Activated naive CD8-positive, alpha-beta T cell treated with anti-CD3 and anti-CD28 coated beads, Interleukin-2, amount 50 U/mL, for 24 hours (primary cell): ENCODE measurements at regions not wholly inside any gene's neighbourhood (a gene's known extent, or its start where the extent isn't known, plus 50 kb on each side); places are given as distances from the start of the nearest gene placed in this dataset.

Experiments
- ATAC-seq: fragments of 150-1000 bp; cut with Tn5 transposase; one replicate; pipeline ENCODE4 v1.10.0; 2021
- DNase-seq: peaks from one replicate; pipeline ENCODE4 v3.0.0; 2021
- H3K27ac Mint-ChIP-seq: one replicate; pipeline ENCODE4 v1.8.0; 2021; ENCODE audit warnings: mild to moderate bottlenecking, mixed read lengths
- H3K27me3 Mint-ChIP-seq: one replicate; pipeline ENCODE4 v1.8.0; 2021; ENCODE audit warnings: mixed read lengths
- H3K36me3 Mint-ChIP-seq: one replicate; pipeline ENCODE4 v1.8.0; 2021; ENCODE audit warnings: low read depth, mixed read lengths
- H3K4me1 Mint-ChIP-seq: one replicate; pipeline ENCODE4 v1.8.0; 2021; ENCODE audit warnings: mixed read lengths
- H3K4me3 Mint-ChIP-seq: one replicate; pipeline ENCODE4 v1.8.0; 2021; ENCODE audit warnings: mild to moderate bottlenecking, moderate library complexity, mixed read lengths
- H3K9me3 Mint-ChIP-seq: one replicate; pipeline ENCODE4 v1.8.0; 2021; ENCODE audit warnings: mixed read lengths

DNA sequence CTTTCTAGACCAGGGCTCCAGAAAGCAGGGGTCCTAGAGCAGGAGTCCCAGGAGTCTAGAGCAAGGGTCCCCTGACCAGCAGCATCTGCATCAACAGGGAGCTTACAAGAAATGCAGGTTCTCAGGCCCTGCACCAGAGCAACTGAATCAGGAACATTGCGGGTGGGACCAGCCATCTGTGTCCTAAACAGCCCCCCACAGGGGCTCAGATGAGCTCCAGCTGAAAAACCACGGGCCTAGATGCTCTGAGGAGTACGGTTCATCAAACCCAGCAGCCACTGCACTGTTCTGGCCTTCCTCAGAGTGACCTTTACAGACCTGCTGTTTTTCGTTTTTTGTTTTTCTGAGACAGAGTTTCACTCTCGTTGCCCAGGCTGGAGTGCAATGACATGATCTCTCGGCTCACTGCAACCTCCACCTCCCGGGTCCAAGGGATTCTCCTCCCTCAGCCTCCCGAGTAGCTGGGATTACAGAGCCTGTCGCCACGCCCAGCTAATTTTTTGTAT lies 438.2 kb downstream of the SOX9 start:
- no peaks in the 10 kb centered on the region for H3K36me3 Mint-ChIP-seq
- H3K4me1 Mint-ChIP-seq: no peaks in the 10 kb centered on the region
- DNase-seq (no peak), ATAC-seq (no peak)
- H3K27me3 Mint-ChIP-seq: peaks cover 1% of the 10 kb centered on the region
- no peak overlapping the region for H3K27ac Mint-ChIP-seq
- no peak overlapping the region for H3K4me3 Mint-ChIP-seq
- H3K9me3 Mint-ChIP-seq: no peaks in the 10 kb centered on the region

GRCh38 chr17:72560303-72561247 lies 439.8 kb downstream of the SOX9 start:
- no peak overlapping the region for H3K4me3 Mint-ChIP-seq
- no peak overlapping the region for H3K27ac Mint-ChIP-seq
- peak; percentile 41 for DNase-seq
- H3K27me3 Mint-ChIP-seq: peaks cover 1% of the 10 kb centered on the region
- H3K4me1 Mint-ChIP-seq: no peaks in the 10 kb centered on the region
- ATAC-seq: peak; percentile 63
- H3K9me3 Mint-ChIP-seq: no peaks in the 10 kb centered on the region
- no peaks in the 10 kb centered on the region for H3K36me3 Mint-ChIP-seq

DNA sequence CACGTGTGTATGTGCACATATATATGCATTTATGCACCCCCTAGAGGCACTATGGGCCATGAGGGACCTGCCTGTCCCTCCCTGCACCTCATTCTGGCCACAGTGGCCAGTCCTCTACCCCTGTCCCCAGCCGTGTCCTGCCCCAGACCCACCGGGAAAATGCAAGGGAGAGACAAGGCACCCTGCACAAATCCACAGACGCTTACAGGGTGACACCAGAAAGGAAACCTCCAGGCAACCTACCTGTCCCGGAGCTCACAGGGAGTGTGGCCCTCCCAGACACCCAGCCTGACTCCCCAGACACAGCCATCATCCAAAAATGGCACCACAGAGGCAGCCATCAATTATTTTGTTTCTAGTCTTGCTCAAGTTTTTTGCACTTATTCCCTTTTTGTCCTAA lies 440.4 kb downstream of the SOX9 start:
- ATAC-seq: no peak
- Mint-ChIP-seq H3K4me3 (no peak overlapping the region), H3K36me3 (no peaks in the 10 kb centered on the region), H3K27me3 (no peaks in the 10 kb centered on the region), H3K4me1 (no peaks in the 10 kb centered on the region), H3K27ac (no peak overlapping the region), H3K9me3 (no peaks in the 10 kb centered on the region)
- DNase-seq: no peak

DNA sequence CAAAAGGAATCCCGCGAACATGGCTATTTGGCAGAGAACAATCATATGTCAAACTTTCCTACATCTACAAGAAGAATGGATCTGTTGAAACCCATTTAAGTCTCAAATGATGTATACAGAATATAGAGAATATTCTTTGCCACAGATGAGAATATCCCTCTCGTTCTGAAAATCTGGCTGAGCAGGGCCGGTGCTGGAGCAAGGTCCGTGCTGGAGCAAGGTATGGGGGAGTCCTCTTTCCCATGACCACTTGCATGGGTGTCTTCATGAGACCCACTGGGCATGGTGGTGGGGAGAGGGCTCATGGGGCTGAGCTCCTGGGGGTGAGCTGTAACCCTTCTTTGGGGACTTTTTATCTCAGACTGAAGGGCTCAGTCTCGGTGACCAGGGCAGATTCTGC lies 440.9 kb downstream of the SOX9 start:
- Mint-ChIP-seq H3K4me1 (no peaks in the 10 kb centered on the region), H3K27ac (no peak overlapping the region), H3K9me3 (no peaks in the 10 kb centered on the region), H3K36me3 (no peaks in the 10 kb centered on the region), H3K4me3 (no peak overlapping the region), H3K27me3 (no peaks in the 10 kb centered on the region)
- ATAC-seq (no peak), DNase-seq (no peak)

- Mint-ChIP-seq H3K4me1 (no peaks in the 10 kb centered on the region), H3K36me3 (no peaks in the 10 kb centered on the region), H3K9me3 (no peaks in the 10 kb centered on the region), H3K27me3 (no peaks in the 10 kb centered on the region), H3K27ac (no peak overlapping the region), H3K4me3 (no peak overlapping the region)
- DNase-seq (no peak), ATAC-seq (no peak)
Observed at GRCh38 chr17:72562615-72563188, 441.9 kb downstream of the SOX9 start.

DNA sequence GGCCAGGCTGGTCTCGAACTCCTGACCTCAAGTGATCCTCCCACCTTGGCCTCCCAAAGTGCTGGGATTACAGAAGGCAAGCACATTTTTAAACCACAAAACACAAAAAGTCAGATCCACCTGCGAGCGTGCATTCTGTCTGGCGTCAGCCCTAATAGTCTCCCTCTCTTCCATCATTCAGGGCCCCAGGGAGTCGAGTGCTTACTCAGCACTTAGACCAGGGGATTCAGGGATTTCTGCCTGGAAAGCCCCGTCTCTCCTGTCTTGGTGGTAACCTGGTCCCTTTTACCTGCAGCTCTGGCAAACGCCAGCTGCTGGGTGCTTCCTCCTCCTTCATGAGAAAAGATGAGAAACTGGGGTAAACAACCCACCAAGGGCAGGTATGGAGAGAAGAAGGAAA lies 443.1 kb downstream of the SOX9 start:
- H3K27me3 Mint-ChIP-seq: no peaks in the 10 kb centered on the region
- H3K9me3 Mint-ChIP-seq: no peaks in the 10 kb centered on the region
- ATAC-seq (no peak), DNase-seq (no peak)
- H3K36me3 Mint-ChIP-seq: no peaks in the 10 kb centered on the region
- H3K27ac Mint-ChIP-seq: no peak overlapping the region
- H3K4me1 Mint-ChIP-seq: no peaks in the 10 kb centered on the region
- no peak overlapping the region for H3K4me3 Mint-ChIP-seq

GRCh38 chr17:72565006-72565405 lies 444.2 kb downstream of the SOX9 start:
- ATAC-seq: no peak
- no peaks in the 10 kb centered on the region for H3K9me3 Mint-ChIP-seq
- no peak overlapping the region for H3K27ac Mint-ChIP-seq
- H3K4me1 Mint-ChIP-seq: no peaks in the 10 kb centered on the region
- H3K4me3 Mint-ChIP-seq: no peak overlapping the region
- no peak for DNase-seq
- no peaks in the 10 kb centered on the region for H3K27me3 Mint-ChIP-seq
- H3K36me3 Mint-ChIP-seq: no peaks in the 10 kb centered on the region

DNA sequence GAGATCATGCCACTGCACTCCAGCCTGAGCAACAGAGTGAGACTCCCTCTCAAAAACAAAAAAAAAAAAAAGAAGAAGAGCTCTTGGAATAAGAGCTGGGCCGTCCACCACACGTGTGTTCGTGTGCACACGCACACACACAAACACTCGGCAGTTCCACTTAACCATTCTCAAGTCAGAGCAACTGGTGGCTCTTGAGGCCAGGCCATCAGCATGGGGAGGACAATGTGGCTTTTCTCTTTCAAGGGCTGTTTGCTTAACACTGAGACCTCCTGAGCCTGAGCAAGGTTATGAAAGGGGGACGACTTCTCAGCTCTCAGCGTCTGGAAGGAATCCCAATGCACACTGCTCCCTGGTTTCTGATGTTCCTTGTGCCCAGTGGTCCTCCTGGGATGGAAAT lies 444.9 kb downstream of the SOX9 start:
- H3K36me3 Mint-ChIP-seq: no peaks in the 10 kb centered on the region
- H3K27me3 Mint-ChIP-seq: peaks cover 3% of the 10 kb centered on the region
- DNase-seq: no peak
- no peak for ATAC-seq
- H3K4me1 Mint-ChIP-seq: no peaks in the 10 kb centered on the region
- no peak overlapping the region for H3K4me3 Mint-ChIP-seq
- H3K9me3 Mint-ChIP-seq: no peaks in the 10 kb centered on the region
- no peak overlapping the region for H3K27ac Mint-ChIP-seq

GRCh38 chr17:72566671-72567484 lies 446.1 kb downstream of the SOX9 start:
- Mint-ChIP-seq H3K27me3 (peaks cover 3% of the 10 kb centered on the region), H3K4me3 (no peak overlapping the region), H3K36me3 (no peaks in the 10 kb centered on the region), H3K9me3 (no peaks in the 10 kb centered on the region), H3K4me1 (no peaks in the 10 kb centered on the region), H3K27ac (no peak overlapping the region)
- ATAC-seq (no peak), DNase-seq (no peak)

GRCh38 chr17:72567774-72568173 lies 447.0 kb downstream of the SOX9 start:
- Mint-ChIP-seq H3K36me3 (no peaks in the 10 kb centered on the region), H3K4me1 (no peaks in the 10 kb centered on the region), H3K27me3 (peaks cover 3% of the 10 kb centered on the region), H3K27ac (no peak overlapping the region), H3K9me3 (no peaks in the 10 kb centered on the region), H3K4me3 (no peak overlapping the region)
- ATAC-seq (no peak), DNase-seq (no peak)

DNA sequence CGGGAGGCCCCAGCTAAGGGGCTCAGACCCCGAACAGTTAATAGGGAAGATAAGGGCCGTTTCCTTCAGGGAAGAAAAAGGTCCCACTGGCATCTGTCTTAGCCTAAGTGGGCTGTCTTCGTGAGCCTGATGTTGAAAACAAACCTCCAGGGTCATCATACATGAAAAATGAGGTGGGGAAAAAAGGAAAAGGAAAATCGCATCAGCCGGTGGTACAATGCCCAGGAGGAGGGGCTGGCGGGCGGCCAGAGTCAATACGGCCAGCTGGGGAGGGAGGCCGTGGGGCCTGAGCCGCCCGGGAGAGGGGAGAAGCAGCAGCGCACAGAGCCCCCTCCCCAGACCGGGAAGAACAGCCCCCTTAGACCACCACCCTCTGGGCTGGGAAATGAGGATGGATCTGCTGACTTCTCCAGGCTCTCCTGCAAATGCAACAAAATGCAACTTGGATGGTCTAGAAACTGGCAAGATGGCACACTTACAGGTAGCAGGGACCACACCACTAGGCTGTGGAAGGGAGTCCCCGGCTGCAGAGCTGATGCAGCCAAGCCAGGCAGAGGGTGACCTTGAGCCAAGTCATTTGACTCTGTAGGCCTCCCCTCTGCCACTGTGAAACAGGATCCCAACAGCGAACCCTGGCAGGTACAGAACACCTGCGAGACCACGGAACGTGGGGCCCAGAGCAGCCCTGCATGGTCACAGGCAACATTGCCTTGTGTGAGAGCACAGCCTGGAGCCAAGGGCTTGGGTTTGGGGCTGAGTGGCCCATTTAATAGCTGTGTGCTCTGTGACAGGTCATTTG lies 448.5 kb downstream of the SOX9 start:
- peaks cover 8% of the 10 kb centered on the region for H3K27me3 Mint-ChIP-seq
- no peaks in the 10 kb centered on the region for H3K9me3 Mint-ChIP-seq
- DNase-seq (no peak), ATAC-seq (no peak)
- no peak overlapping the region for H3K4me3 Mint-ChIP-seq
- H3K4me1 Mint-ChIP-seq: no peaks in the 10 kb centered on the region
- no peak overlapping the region for H3K27ac Mint-ChIP-seq
- no peaks in the 10 kb centered on the region for H3K36me3 Mint-ChIP-seq

DNA sequence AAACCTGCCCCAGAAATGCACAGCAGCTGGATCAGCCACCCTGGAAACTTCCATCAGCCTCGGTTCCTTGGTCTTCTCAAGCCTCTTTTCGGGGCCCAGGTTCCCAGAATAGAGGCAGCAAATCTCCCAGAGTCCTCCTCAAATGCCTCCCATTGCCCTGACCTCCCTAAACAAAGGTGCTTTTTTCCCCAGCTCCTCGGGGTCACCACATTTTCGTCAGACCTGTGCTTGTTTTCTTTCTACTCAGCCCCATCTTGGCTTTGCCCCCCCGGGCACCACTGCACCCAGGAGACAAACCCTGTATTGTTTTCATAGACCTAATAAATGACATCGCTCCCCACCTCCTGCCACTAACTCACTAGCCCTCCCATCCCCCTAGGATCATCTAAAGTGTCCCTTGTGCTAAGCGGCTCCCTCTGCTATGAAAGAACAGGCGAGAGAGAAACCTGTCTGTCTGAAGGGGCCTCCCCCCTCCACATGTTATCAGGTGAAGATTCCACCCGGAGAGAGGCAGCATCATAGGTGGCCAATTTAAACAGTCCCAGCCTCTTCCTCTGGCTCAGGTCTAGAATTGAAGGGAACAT lies 451.1 kb downstream of the SOX9 start:
- Mint-ChIP-seq H3K36me3 (no peaks in the 10 kb centered on the region), H3K27me3 (peaks cover 14% of the 10 kb centered on the region), H3K27ac (no peak overlapping the region), H3K9me3 (no peaks in the 10 kb centered on the region), H3K4me3 (no peak overlapping the region), H3K4me1 (no peaks in the 10 kb centered on the region)
- ATAC-seq (no peak), DNase-seq (no peak)

GRCh38 chr17:72572604-72573491 lies 452.0 kb downstream of the SOX9 start:
- Mint-ChIP-seq H3K4me1 (no peaks in the 10 kb centered on the region), H3K9me3 (no peaks in the 10 kb centered on the region), H3K27me3 (peaks cover 14% of the 10 kb centered on the region), H3K4me3 (no peak overlapping the region), H3K27ac (no peak overlapping the region), H3K36me3 (no peaks in the 10 kb centered on the region)
- ATAC-seq: no peak
- no peak for DNase-seq
